GM21390 (cell line): ENCODE measurements at regions not wholly inside any gene's neighbourhood (a gene's known extent, or its start where the extent isn't known, plus 50 kb on each side); places are given as distances from the start of the nearest gene placed in this dataset.

Source experiments
- ATAC-seq: cut with Tn5 transposase; IDR thresholded peaks from one replicate; pipeline ENCODE4 v1.9.1; 2021; ENCODE audit not compliant: unreplicated experiment

- no peak for ATAC-seq
These were observed 450.7 kb downstream of the EFNA5 start for GRCh38 chr5:107219993-107220392.

GRCh38 chr5:107218457-107219193, 452.1 kb downstream of the EFNA5 start:
- no peak for ATAC-seq

- no peak for ATAC-seq
These were observed 453.0 kb downstream of the EFNA5 start for GRCh38 chr5:107217721-107218130.

GRCh38 chr5:107216587-107216986, 454.1 kb downstream of the EFNA5 start:
- ATAC-seq: no peak

- no peak for ATAC-seq
These were observed 455.1 kb downstream of the EFNA5 start for GRCh38 chr5:107215611-107216010.

GRCh38 chr5:107213025-107213424, 457.7 kb downstream of the EFNA5 start:
- no peak for ATAC-seq

- no peak for ATAC-seq
These were observed 459.1 kb downstream of the EFNA5 start for GRCh38 chr5:107211630-107212029.

GRCh38 chr5:107208867-107209266, 461.9 kb downstream of the EFNA5 start:
- no peak for ATAC-seq

- ATAC-seq: no peak
These were observed 466.3 kb downstream of the EFNA5 start for GRCh38 chr5:107204413-107204812.

- no peak for ATAC-seq
These were observed 467.5 kb downstream of the EFNA5 start for GRCh38 chr5:107203243-107203642.

GRCh38 chr5:107199756-107200155, 471.0 kb downstream of the EFNA5 start:
- ATAC-seq: no peak

GRCh38 chr5:107196500-107197059, 474.2 kb downstream of the EFNA5 start:
- no peak for ATAC-seq

- no peak for ATAC-seq
These were observed 474.8 kb downstream of the EFNA5 start for GRCh38 chr5:107195890-107196395.

- ATAC-seq: no peak
These were observed 485.9 kb downstream of the EFNA5 start for GRCh38 chr5:107184871-107185270.

GRCh38 chr5:107184066-107184465, 486.7 kb downstream of the EFNA5 start:
- no peak for ATAC-seq

- no peak for ATAC-seq
These were observed 500.1 kb downstream of the EFNA5 start for GRCh38 chr5:107170620-107171019.

GRCh38 chr5:107169867-107170266, 500.9 kb downstream of the EFNA5 start:
- no peak for ATAC-seq

- no peak for ATAC-seq
These were observed 501.6 kb downstream of the EFNA5 start for GRCh38 chr5:107168848-107169752.

- no peak for ATAC-seq
These were observed 502.7 kb downstream of the EFNA5 start for GRCh38 chr5:107168086-107168485.

- ATAC-seq: no peak
These were observed 505.4 kb downstream of the EFNA5 start for GRCh38 chr5:107165296-107165695.

- ATAC-seq: no peak
These were observed 512.9 kb downstream of the EFNA5 start for GRCh38 chr5:107157809-107158208.

- ATAC-seq: no peak
These were observed 515.0 kb downstream of the EFNA5 start for GRCh38 chr5:107155707-107156106.
